Stomach (tissue), 4 donors: ENCODE measurements at regions not wholly inside any gene's neighbourhood (a gene's known extent, or its start where the extent isn't known, plus 50 kb on each side); places are given as distances from the start of the nearest gene placed in this dataset.

ENCODE experiments used
- CTCF ChIP-seq, 7 experiments: fragments of 450-650 bp in 4 of 7; fragments of 200-600 bp in 3 of 7; sonication (generic) in 3 of 7; IDR thresholded peaks; one replicate each; pipeline ENCODE4 v1.5.1; 2016 to 2019; ENCODE audit warnings: antibody characterized with exemption in 7 of 7, control low read depth in 2 of 7, mild to moderate bottlenecking in 1 of 7
- EP300 ChIP-seq: sonication (generic); formaldehyde crosslinking; IDR thresholded peaks from one replicate; pipeline ENCODE4 v1.6.1; 2017; ENCODE audit warnings: antibody characterized with exemption
- POLR2A ChIP-seq, 4 donors: fragments of 450-650 bp; IDR thresholded peaks; one replicate each; pipeline ENCODE4 v1.6.1; 2016; ENCODE audit warnings: antibody characterized with exemption in 4 of 4, control low read depth in 2 of 4, mild to moderate bottlenecking in 1 of 4, moderate library complexity in 1 of 4
- POLR2AphosphoS5 ChIP-seq, 3 donors: sonication (generic); formaldehyde crosslinking; IDR thresholded peaks; one replicate each; pipeline ENCODE4 v1.6.1; 2016; ENCODE audit warnings: antibody characterized with exemption in 3 of 3

DNA sequence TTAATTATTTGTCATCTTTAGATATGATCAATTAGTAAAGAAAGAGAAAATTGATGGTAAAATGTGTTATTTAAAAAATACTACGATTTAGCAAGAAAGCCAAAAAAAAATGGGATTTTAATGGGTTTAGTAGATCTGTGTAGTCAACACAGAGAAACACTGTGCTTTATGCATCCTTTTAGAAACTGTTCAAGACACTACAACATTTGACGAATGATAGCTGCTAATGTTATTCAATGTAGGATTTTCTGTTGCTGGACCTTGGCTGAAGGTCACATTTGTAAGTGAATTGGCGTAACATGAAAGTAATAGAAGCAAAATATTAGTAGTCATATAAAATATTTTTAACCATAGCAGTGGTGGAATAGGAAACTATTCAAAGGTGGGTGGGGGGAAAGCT lies 1293.9 kb downstream of the NCAM2 start:
- TF ChIP-seq CTCF (IDR thresholded peaks at IDR 0.05) = no peak
- no peak for TF ChIP-seq POLR2AphosphoS5 (IDR thresholded peaks at IDR 0.05)
- no peak for TF ChIP-seq POLR2A (IDR thresholded peaks at IDR 0.05)
- TF ChIP-seq EP300 = no peak
